ENCODE measurements at regions not wholly inside any gene's neighbourhood (a gene's known extent, or its start where the extent isn't known, plus 50 kb on each side); places are given as distances from the start of the nearest gene placed in this dataset.

DNA sequence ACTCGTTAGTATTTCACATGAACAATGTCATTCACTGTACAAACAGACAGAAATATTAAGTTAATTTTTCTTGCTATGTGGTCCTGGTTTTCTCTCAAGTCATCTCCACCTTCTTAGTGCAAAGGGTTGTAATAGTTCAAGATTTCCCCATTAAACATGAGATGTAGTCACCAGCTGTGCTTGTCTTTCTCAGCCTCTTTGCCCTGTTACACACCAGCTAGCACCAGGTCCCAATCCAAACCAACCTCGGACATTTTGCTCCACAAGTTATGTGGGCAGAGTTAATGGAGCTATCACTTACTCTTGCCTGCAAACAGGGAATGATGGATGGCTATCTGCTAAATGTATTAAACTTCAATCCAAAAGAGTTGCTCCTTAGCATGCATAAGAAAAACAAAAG is 328.1 kb downstream of the TLE1 start:
- no peak for TF ChIP-seq SREBF2 (IDR thresholded peaks at IDR 0.05; ENCODE audit: low read length)
- TF ChIP-seq, protein P1, sequence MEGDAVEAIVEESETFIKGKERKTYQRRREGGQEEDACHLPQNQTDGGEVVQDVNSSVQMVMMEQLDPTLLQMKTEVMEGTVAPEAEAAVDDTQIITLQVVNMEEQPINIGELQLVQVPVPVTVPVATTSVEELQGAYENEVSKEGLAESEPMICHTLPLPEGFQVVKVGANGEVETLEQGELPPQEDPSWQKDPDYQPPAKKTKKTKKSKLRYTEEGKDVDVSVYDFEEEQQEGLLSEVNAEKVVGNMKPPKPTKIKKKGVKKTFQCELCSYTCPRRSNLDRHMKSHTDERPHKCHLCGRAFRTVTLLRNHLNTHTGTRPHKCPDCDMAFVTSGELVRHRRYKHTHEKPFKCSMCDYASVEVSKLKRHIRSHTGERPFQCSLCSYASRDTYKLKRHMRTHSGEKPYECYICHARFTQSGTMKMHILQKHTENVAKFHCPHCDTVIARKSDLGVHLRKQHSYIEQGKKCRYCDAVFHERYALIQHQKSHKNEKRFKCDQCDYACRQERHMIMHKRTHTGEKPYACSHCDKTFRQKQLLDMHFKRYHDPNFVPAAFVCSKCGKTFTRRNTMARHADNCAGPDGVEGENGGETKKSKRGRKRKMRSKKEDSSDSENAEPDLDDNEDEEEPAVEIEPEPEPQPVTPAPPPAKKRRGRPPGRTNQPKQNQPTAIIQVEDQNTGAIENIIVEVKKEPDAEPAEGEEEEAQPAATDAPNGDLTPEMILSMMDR (IDR thresholded peaks at IDR 0.05 in 2 of 3, conservative IDR thresholded peaks at IDR 0.05 in 1 of 3; ENCODE audit: control insufficient read depth in 2 of 3, extremely low read depth in 1 of 3, insufficient read depth in 1 of 3, low read depth in 3 of 3, low read length in 3 of 3): no peak
- TF ChIP-seq SRF (IDR thresholded peaks at IDR 0.05; ENCODE audit: low read depth in 2 of 2, low read length in 2 of 2): no peak
- TF ChIP-seq, protein P2, sequence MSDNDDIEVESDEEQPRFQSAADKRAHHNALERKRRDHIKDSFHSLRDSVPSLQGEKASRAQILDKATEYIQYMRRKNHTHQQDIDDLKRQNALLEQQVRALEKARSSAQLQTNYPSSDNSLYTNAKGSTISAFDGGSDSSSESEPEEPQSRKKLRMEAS (IDR thresholded peaks at IDR 0.05; ENCODE audit: low read depth, low read length): no peak

Measured in GM12878 (cell line).